ENCODE measurements at regions not wholly inside any gene's neighbourhood (a gene's known extent, or its start where the extent isn't known, plus 50 kb on each side); places are given as distances from the start of the nearest gene placed in this dataset.
A peak's percentile ranks its signal among the peaks of the same experiment; 100 is the strongest.
"Not testable (repeated sequence)": the region's sequence is repeated elsewhere in the genome, so short reads cannot be mapped to it uniquely, and the experiment has no call there.

GRCh38 chr14:53217316-53217994 is 64.3 kb upstream of the DDHD1 start:
- H3K4me3 Mint-ChIP-seq: peak overlapping the region; percentile 83
- peak; percentile 89 for DNase-seq
- H3K9me3 Mint-ChIP-seq: peaks cover 2% of the 10 kb centered on the region
- H3K27me3 Mint-ChIP-seq: no peaks in the 10 kb centered on the region
- H3K27ac Mint-ChIP-seq: peak overlapping the region; percentile 46
- H3K36me3 Mint-ChIP-seq: no peaks in the 10 kb centered on the region
- peaks cover 9% of the 10 kb centered on the region for H3K4me1 Mint-ChIP-seq

DNA sequence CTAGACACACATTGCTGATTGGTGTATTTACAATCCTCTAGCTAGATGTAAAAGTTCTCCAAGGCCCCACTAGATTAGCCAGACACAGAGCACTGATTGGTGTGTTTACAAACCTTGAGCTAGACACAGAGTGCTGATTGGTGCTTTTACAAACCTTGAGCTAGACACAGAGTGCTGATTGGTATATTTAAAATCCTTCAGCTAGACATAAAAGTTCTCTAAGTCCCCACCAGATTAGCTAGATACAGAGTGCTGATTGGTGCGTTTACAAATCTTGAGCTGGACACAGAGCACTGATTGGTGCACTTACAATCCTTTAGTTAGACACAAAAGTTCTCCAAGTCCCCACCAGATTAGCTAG is 63.8 kb upstream of the DDHD1 start:
- H3K4me1 Mint-ChIP-seq, H3K27ac Mint-ChIP-seq, DNase-seq, H3K27me3 Mint-ChIP-seq, H3K36me3 Mint-ChIP-seq, H3K9me3 Mint-ChIP-seq: not testable (repeated sequence)
- peak overlapping the region; percentile 83 for H3K4me3 Mint-ChIP-seq

GRCh38 chr14:53216478-53216877 is 63.4 kb upstream of the DDHD1 start:
- H3K27ac Mint-ChIP-seq, H3K4me3 Mint-ChIP-seq: not testable (repeated sequence)

GRCh38 chr14:53215101-53215500 is 62.0 kb upstream of the DDHD1 start:
- Mint-ChIP-seq H3K36me3 (no peaks in the 10 kb centered on the region), H3K9me3 (peaks cover 2% of the 10 kb centered on the region), H3K4me3 (no peak overlapping the region), H3K4me1 (peaks cover 7% of the 10 kb centered on the region), H3K27me3 (no peaks in the 10 kb centered on the region), H3K27ac (no peak overlapping the region)
- DNase-seq: no peak

More at GRCh38 chr14:53216478-53216877, 63.4 kb upstream of the DDHD1 start:
- H3K4me1 Mint-ChIP-seq, DNase-seq, H3K36me3 Mint-ChIP-seq, H3K9me3 Mint-ChIP-seq, H3K27me3 Mint-ChIP-seq: not testable (repeated sequence)

DNA sequence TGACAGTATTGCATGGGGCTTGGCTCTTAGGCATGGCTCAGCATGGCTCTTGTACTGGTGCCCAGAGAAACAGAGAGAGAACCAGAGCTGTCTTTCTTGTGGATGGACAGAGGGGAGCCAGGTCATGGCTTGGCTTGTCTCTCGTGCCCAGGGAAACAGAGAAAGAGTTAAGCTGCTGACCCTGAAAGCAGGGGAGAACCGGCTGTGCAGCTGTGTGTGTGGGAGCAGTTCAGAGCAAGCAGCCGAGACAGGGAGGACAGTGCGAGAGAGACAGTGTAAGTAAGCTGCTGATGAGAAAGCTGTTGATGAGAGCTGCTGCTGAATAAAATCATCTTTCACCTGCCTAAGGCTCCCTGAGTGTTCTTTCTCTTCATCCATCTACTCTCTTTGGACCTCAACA is 61.3 kb upstream of the DDHD1 start:
- no peak for DNase-seq
- Mint-ChIP-seq H3K4me3 (no peak overlapping the region), H3K27me3 (no peaks in the 10 kb centered on the region), H3K4me1 (peaks cover 7% of the 10 kb centered on the region), H3K36me3 (no peaks in the 10 kb centered on the region), H3K27ac (no peak overlapping the region), H3K9me3 (peaks cover 2% of the 10 kb centered on the region)

GRCh38 chr14:53213761-53214160 is 60.6 kb upstream of the DDHD1 start:
- H3K27ac Mint-ChIP-seq: no peak overlapping the region
- no peak for DNase-seq
- H3K9me3 Mint-ChIP-seq: peaks cover 2% of the 10 kb centered on the region
- peaks cover 7% of the 10 kb centered on the region for H3K4me1 Mint-ChIP-seq
- no peaks in the 10 kb centered on the region for H3K36me3 Mint-ChIP-seq
- H3K4me3 Mint-ChIP-seq: no peak overlapping the region
- H3K27me3 Mint-ChIP-seq: no peaks in the 10 kb centered on the region

DNA sequence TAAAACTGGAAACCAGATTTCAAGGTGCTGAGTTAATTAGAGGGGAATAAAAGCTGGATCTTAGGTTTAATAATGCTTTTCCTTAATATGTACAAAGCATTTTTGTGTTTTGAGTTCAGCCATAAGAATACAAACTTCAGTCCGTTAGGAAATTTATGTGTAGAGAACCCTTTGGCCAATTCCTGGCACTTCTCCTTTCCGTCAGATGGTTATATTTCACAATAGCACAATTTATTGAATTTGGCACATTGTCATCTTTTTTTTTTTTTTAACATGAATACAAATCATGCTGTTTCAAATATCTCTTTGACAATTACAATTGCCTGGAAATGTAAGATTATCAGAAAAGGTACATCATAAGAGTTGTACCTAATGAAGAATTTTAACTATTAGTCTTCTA is 56.2 kb upstream of the DDHD1 start:
- H3K4me3 Mint-ChIP-seq: no peak overlapping the region
- H3K27ac Mint-ChIP-seq: no peak overlapping the region
- H3K36me3 Mint-ChIP-seq: no peaks in the 10 kb centered on the region
- peaks cover 4% of the 10 kb centered on the region for H3K9me3 Mint-ChIP-seq
- H3K27me3 Mint-ChIP-seq: no peaks in the 10 kb centered on the region
- DNase-seq: no peak
- H3K4me1 Mint-ChIP-seq: no peaks in the 10 kb centered on the region

All from activated naive CD8-positive, alpha-beta T cell treated with anti-CD3 and anti-CD28 coated beads for 36 hours (primary cell).